H1 (cell line): ENCODE measurements at regions not wholly inside any gene's neighbourhood (a gene's known extent, or its start where the extent isn't known, plus 50 kb on each side); places are given as distances from the start of the nearest gene placed in this dataset.
A peak's percentile ranks its signal among the peaks of the same experiment; 100 is the strongest.

Experiments used
- CTCF ChIA-PET: fragments of 300-600 bp; sonication (Branson Sonifier 250); formaldehyde crosslinking; loops from one replicate; lab custom pipeline; 2021; ENCODE audit not compliant: partially characterized antibody; lab: Charles Lee
- POLR2A ChIA-PET: fragments of 300-600 bp; sonication (Branson Sonifier 250); formaldehyde crosslinking; loops from one replicate; lab custom pipeline; 2021; ENCODE audit warnings: inconsistent platforms; ENCODE audit not compliant: partially characterized antibody; lab: Charles Lee
- DNase-seq, 2 experiments: peaks; one replicate each; pipeline versions ENCODE4 v3.0.0 to v3.0.0-alpha.2; 2010 to 2022; ENCODE audit warnings: low spot score in 2 of 2, low read depth in 1 of 2, mixed read lengths in 1 of 2
- FAIRE-seq: peaks from 2 replicates; lab custom pipeline; 2011; peaks lifted over from hg19 to GRCh38; lab: Jason Lieb, UNC
- H2AFZ ChIP-seq: 2 replicates; pipeline ENCODE4 v1.8.1; 2012; ENCODE audit warnings: low read length, inconsistent platforms
- H2AK5ac ChIP-seq: 2 replicates; pipeline ENCODE4 v1.6.1; 2013; ENCODE audit warnings: low read depth, low read length
- H2BK120ac ChIP-seq: replicated peaks from 2 replicates; pipeline ENCODE3; 2013; ENCODE audit warnings: low read depth, low read length, inconsistent platforms
- H2BK12ac ChIP-seq: 2 replicates; pipeline ENCODE4 v1.6.1; 2013; ENCODE audit warnings: low read depth, low read length
- H2BK15ac ChIP-seq: 2 replicates; pipeline ENCODE4 v1.6.1; 2013; ENCODE audit warnings: low read length
- H2BK20ac ChIP-seq: 2 replicates; pipeline ENCODE4 v1.6.1; 2013; ENCODE audit warnings: low read length
- H2BK5ac ChIP-seq: 2 replicates; pipeline ENCODE4 v1.6.1; 2013; ENCODE audit warnings: low read depth, low read length
- H3K14ac ChIP-seq: 2 replicates; pipeline ENCODE4 v1.6.1; 2013; ENCODE audit warnings: inconsistent platforms; ENCODE audit not compliant: insufficient read length
- H3K18ac ChIP-seq: 2 replicates; pipeline ENCODE4 v1.6.1; 2013; ENCODE audit warnings: low read length; ENCODE audit errors: extremely low read depth
- H3K23ac ChIP-seq: 2 replicates; pipeline ENCODE4 v1.6.1; 2013; ENCODE audit warnings: inconsistent platforms; ENCODE audit not compliant: insufficient read length
- H3K23me2 ChIP-seq: 2 replicates; pipeline ENCODE4 v1.6.1; 2013; ENCODE audit warnings: low read depth, low read length
- H3K27ac ChIP-seq: 2 replicates; pipeline ENCODE4 v1.6.1; 2011; ENCODE audit warnings: low read depth, low read length, inconsistent platforms
- H3K27me3 ChIP-seq, 4 experiments: replicated peaks in 1 of 4; 1 replicate in 1 of 4; 2 replicates in 3 of 4; pipeline versions ENCODE4 v1.6.1 to v1.8.1; 2011 to 2013; ENCODE audit warnings: low read length in 3 of 4, mild to moderate bottlenecking in 3 of 4, inconsistent platforms in 2 of 4, mixed read lengths in 2 of 4, moderate library complexity in 1 of 4; ENCODE audit not compliant: control insufficient read depth in 3 of 4, insufficient read depth in 3 of 4; ENCODE audit errors: extremely low read depth in 1 of 4
- H3K36me3 ChIP-seq, 4 experiments: 2 replicates each; pipeline versions ENCODE4 v1.6.1 to v1.8.1; 2011 to 2013; ENCODE audit warnings: mild to moderate bottlenecking in 4 of 4, low read length in 3 of 4, moderate library complexity in 2 of 4, control low read depth in 1 of 4, inconsistent platforms in 1 of 4; ENCODE audit not compliant: insufficient read depth in 4 of 4, control insufficient read depth in 2 of 4
- H3K4ac ChIP-seq: replicated peaks from 2 replicates; pipeline ENCODE3; 2013; ENCODE audit warnings: low read length, low read depth, mixed read lengths, inconsistent platforms; ENCODE audit not compliant: insufficient read length
- H3K4me1 ChIP-seq, 4 experiments: replicated peaks in 1 of 4; 1 replicate in 1 of 4; 2 replicates in 3 of 4; pipeline versions ENCODE4 v1.6.1 to v1.8.1; 2011 to 2013; ENCODE audit warnings: low read length in 3 of 4, inconsistent platforms in 2 of 4, mixed read lengths in 1 of 4; ENCODE audit not compliant: insufficient read depth in 4 of 4, control insufficient read depth in 3 of 4
- H3K4me2 ChIP-seq, 2 experiments: 2 replicates each; pipeline versions ENCODE4 v1.6.1 to v1.8.1; 2011 to 2013; ENCODE audit warnings: low read depth in 2 of 2, low read length in 2 of 2, control low read depth in 1 of 2, inconsistent platforms in 1 of 2, mild to moderate bottlenecking in 1 of 2; ENCODE audit not compliant: insufficient read depth in 1 of 2
- H3K4me3 ChIP-seq, 4 experiments: fragments of 200-600, 300-600 bp in 1 of 4; sonication (generic), shearing (Covaris generic), sonication (Bioruptor Twin) in 1 of 4; 2 replicates each; pipeline versions ENCODE4 v1.5.1 to v1.8.1; 2011 to 2016; ENCODE audit warnings: low read length in 4 of 4, low read depth in 3 of 4, control low read depth in 2 of 4, inconsistent platforms in 2 of 4, mild to moderate bottlenecking in 2 of 4, mixed read lengths in 1 of 4, moderate library complexity in 1 of 4; ENCODE audit not compliant: insufficient read depth in 2 of 4; ENCODE audit errors: extremely low read depth in 1 of 4
- H3K56ac ChIP-seq: replicated peaks from 2 replicates; pipeline ENCODE3; 2013; ENCODE audit warnings: low read depth, mild to moderate bottlenecking, mixed read lengths, low read length, inconsistent platforms; ENCODE audit not compliant: insufficient read length
- H3K79me1 ChIP-seq: 2 replicates; pipeline ENCODE4 v1.6.1; 2013; ENCODE audit warnings: low read depth, low read length, control low read depth
- H3K79me2 ChIP-seq, 2 experiments: 2 replicates each; pipeline versions ENCODE4 v1.6.1 to v1.8.1; 2012 to 2013; ENCODE audit warnings: low read length in 2 of 2, mild to moderate bottlenecking in 2 of 2, inconsistent platforms in 1 of 2; ENCODE audit not compliant: insufficient read depth in 2 of 2, control insufficient read depth in 1 of 2
- H3K9ac ChIP-seq, 4 experiments: replicated peaks in 1 of 4; 1 replicate in 1 of 4; 2 replicates in 3 of 4; pipeline versions ENCODE4 v1.6.1 to v1.8.1; 2011 to 2013; ENCODE audit warnings: low read depth in 3 of 4, low read length in 3 of 4, control low read depth in 2 of 4, mild to moderate bottlenecking in 2 of 4, moderate library complexity in 2 of 4, inconsistent platforms in 1 of 4; ENCODE audit errors: extremely low read depth in 1 of 4
- H3K9me3 ChIP-seq, 2 experiments: 2 replicates each; pipeline versions ENCODE4 v1.6.1 to v1.8.1; 2012 to 2013; ENCODE audit warnings: mild to moderate bottlenecking in 2 of 2, moderate library complexity in 2 of 2, control low read depth in 1 of 2, inconsistent platforms in 1 of 2, low read depth in 1 of 2, low read length in 1 of 2, mixed read lengths in 1 of 2; ENCODE audit not compliant: insufficient read depth in 2 of 2
- H4K20me1 ChIP-seq, 2 experiments: replicated peaks in 1 of 2; 2 replicates each; pipeline versions ENCODE3 to v1.8.1; 2011 to 2013; ENCODE audit warnings: inconsistent platforms in 2 of 2, low read length in 2 of 2, mild to moderate bottlenecking in 1 of 2; ENCODE audit not compliant: insufficient read depth in 2 of 2, control insufficient read depth in 1 of 2
- H4K5ac ChIP-seq: 2 replicates; pipeline ENCODE4 v1.6.1; 2013; ENCODE audit warnings: low read length, low read depth, mixed read lengths, inconsistent platforms; ENCODE audit not compliant: insufficient read length
- H4K8ac ChIP-seq: 2 replicates; pipeline ENCODE4 v1.8.0; 2013; ENCODE audit warnings: mild to moderate bottlenecking, moderate library complexity, low read length, inconsistent platforms; ENCODE audit not compliant: insufficient read depth; ENCODE audit errors: extremely low read depth
- H4K91ac ChIP-seq: replicated peaks from 2 replicates; pipeline ENCODE3; 2013; ENCODE audit warnings: low read length, mixed read lengths, inconsistent platforms; ENCODE audit not compliant: insufficient read length
- GTF2F1 ChIP-seq: IDR thresholded peaks from 2 replicates; pipeline ENCODE4 v1.6.1; 2012; ENCODE audit warnings: low read depth, low read length, improper control_type of control experiment, borderline replicate concordance
- HDAC2 ChIP-seq, 2 experiments: fragments of 300-600 bp in 1 of 2; sonication (generic) in 1 of 2; IDR thresholded peaks; 2 replicates each; pipeline ENCODE4 v1.6.1; 2011 to 2012; ENCODE audit warnings: low read depth in 2 of 2, low read length in 2 of 2, mild to moderate bottlenecking in 2 of 2, moderate library complexity in 2 of 2, borderline replicate concordance in 1 of 2, inconsistent platforms in 1 of 2
- HDAC6 ChIP-seq: IDR thresholded peaks from one replicate; pipeline ENCODE4 v1.7.1; 2012; ENCODE audit warnings: low read depth, mild to moderate bottlenecking, inconsistent platforms, low read length, moderate library complexity
- JUND ChIP-seq: IDR thresholded peaks from 2 replicates; pipeline ENCODE4 v1.6.1; 2011; ENCODE audit warnings: mild to moderate bottlenecking, improper control_type of control experiment, low read length
- KDM5A ChIP-seq: fragments of 200-600 bp; IDR thresholded peaks from 2 replicates; pipeline ENCODE4 v1.7.1; 2012; ENCODE audit warnings: mild to moderate bottlenecking, low read length, inconsistent platforms, mixed read lengths
- MAFK ChIP-seq: IDR thresholded peaks from 2 replicates; pipeline ENCODE4 v1.6.1; 2012; ENCODE audit warnings: low read depth, mild to moderate bottlenecking, improper control_type of control experiment, low read length
- POLR2AphosphoS5 ChIP-seq: IDR thresholded peaks from 2 replicates; pipeline ENCODE4 v1.6.1; 2011; ENCODE audit warnings: low read depth, low read length
- SAP30 ChIP-seq: fragments of 300-600 bp; sonication (generic); IDR thresholded peaks from 2 replicates; pipeline ENCODE4 v1.7.1; 2012; ENCODE audit warnings: low read length, moderate library complexity, mild to moderate bottlenecking, inconsistent platforms; ENCODE audit not compliant: insufficient read depth, insufficient replicate concordance
- WGBS, 2 experiments: shearing (Covaris generic) in 1 of 2; methylation state at CpG; one replicate each; pipeline versions ENCODE4 v1.1.6 to v1.1.7; 2013 to 2015; ENCODE audit warnings: low lambda C conversion rate in 2 of 2, mixed read lengths in 2 of 2, inconsistent platforms in 1 of 2, low coverage in 1 of 2, missing lambda C conversion rate in 1 of 2; ENCODE audit not compliant: insufficient replicate concordance in 2 of 2, insufficient coverage in 1 of 2, insufficient read length in 1 of 2; ENCODE audit errors: extremely low coverage in 1 of 2, missing lambda C conversion rate in 1 of 2; 5-methylcytosine and 5-hydroxymethylcytosine counted together

GRCh38 chr1:190936337-190936736 is 458.7 kb upstream of the BRINP3 start:
- Histone ChIP-seq H3K4ac (no peak overlapping the region), H3K27ac (no peak overlapping the region), H3K23me2 (no peaks in the 10 kb centered on the region), H2BK20ac (no peak overlapping the region), H3K14ac (no peak overlapping the region), H4K5ac (no peak overlapping the region), H2AFZ (no peak overlapping the region), H4K8ac (no peak overlapping the region), H3K4me3 (peak overlapping the region in 1 of 4 experiments; percentile 4; a peak in 1 of 8 replicates), H4K20me1 (no peaks in the 10 kb centered on the region), H3K4me1 (peaks cover 0 to 2% (median 0%) of the 10 kb centered on the region in 4 experiments; a peak in 1 of 7 replicates)
- CTCF ChIA-PET: interaction anchor here (1.1 to 1.6 kb wide), 2 partner anchors 11 to 17 kb away, joined by 3 read pairs; no protein-coding TSS in a partner anchor
- 83% methylated on average over 1 of the region's 1 CpG; no CpG with 5 or more reads in 1 of the 2 experiments for WGBS, 2 experiments
- TF ChIP-seq HDAC6 (no peak), POLR2AphosphoS5 (no peak), JUND (no peak), GTF2F1 (no peak), MAFK (no peak), KDM5A (no peak), HDAC2 (IDR thresholded peaks at IDR 0.05; ENCODE audit: borderline replicate concordance in 1 of 2, low read depth in 2 of 2, low read length in 2 of 2) (no peak), SAP30 (no peak)
- TF ChIP-seq, all 59 proteins: peak for 0
- Histone ChIP-seq H2BK15ac (no peak overlapping the region), H2AK5ac (no peak overlapping the region), H3K9me3 (no peaks in the 10 kb centered on the region), H3K4me2 (no peak overlapping the region), H3K23ac (no peak overlapping the region), H3K27me3 (no peaks in the 10 kb centered on the region), H3K18ac (no peak overlapping the region), H2BK12ac (no peak overlapping the region), H3K56ac (no peak overlapping the region), H2BK120ac (no peak overlapping the region), H3K79me2 (no peaks in the 10 kb centered on the region), H3K36me3 (no peaks in the 10 kb centered on the region), H4K91ac (no peak overlapping the region), H3K79me1 (no peaks in the 10 kb centered on the region), H2BK5ac (no peak overlapping the region), H3K9ac (no peak overlapping the region)
- POLR2A ChIA-PET: no interaction called here
- DNase-seq: no peak
- no peak for FAIRE-seq
